BLaER1 (cell line): ENCODE measurements at regions not wholly inside any gene's neighbourhood (a gene's known extent, or its start where the extent isn't known, plus 50 kb on each side); places are given as distances from the start of the nearest gene placed in this dataset.

Experiments used
- H3K27ac ChIP-seq: shearing (Covaris generic); formaldehyde crosslinking; 2 replicates; pipeline ENCODE4 v1.8.1; 2022
- H3K27me3 ChIP-seq: shearing (Covaris generic); formaldehyde crosslinking; 2 replicates; pipeline ENCODE4 v1.8.1; 2022
- H3K36me3 ChIP-seq: shearing (Covaris generic); formaldehyde crosslinking; 2 replicates; pipeline ENCODE4 v1.8.1; 2022
- H3K4me1 ChIP-seq: shearing (Covaris generic); formaldehyde crosslinking; 2 replicates; pipeline ENCODE4 v1.8.1; 2022
- H3K4me2 ChIP-seq: shearing (Covaris generic); formaldehyde crosslinking; 2 replicates; pipeline ENCODE4 v1.8.1; 2022
- H3K4me3 ChIP-seq: shearing (Covaris generic); formaldehyde crosslinking; 2 replicates; pipeline ENCODE4 v1.8.1; 2022
- H3K9ac ChIP-seq: shearing (Covaris generic); formaldehyde crosslinking; 2 replicates; pipeline ENCODE4 v1.8.1; 2022
- H3K9me3 ChIP-seq: shearing (Covaris generic); formaldehyde crosslinking; 2 replicates; pipeline ENCODE4 v1.8.1; 2022
- H4K20me1 ChIP-seq: shearing (Covaris generic); formaldehyde crosslinking; 2 replicates; pipeline ENCODE4 v1.8.1; 2022
- Cebpa-rat ChIP-seq: shearing (Covaris generic); IDR thresholded peaks from 2 replicates; pipeline ENCODE4 v1.8.1; 2022

DNA sequence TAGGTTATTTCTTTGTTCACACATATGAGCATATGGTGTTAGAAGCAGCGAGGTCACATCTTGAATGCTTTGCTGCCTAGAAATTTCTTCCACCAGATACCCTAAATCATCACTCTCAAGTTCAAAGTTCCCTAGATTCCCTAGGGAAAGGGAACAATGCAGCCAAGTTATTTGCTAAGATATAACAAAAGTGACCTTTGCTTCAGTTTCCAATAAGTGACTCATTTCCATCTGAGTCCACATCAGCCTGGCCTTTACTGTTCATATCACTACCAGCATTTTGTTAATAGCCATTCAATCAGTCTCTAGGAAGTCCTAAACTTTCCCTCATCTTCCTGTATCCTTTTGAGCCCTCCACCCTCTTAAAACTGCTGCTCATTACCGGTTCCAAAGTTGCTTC lies 1502.5 kb downstream of the KCNT2 start:
- no peaks in the 10 kb centered on the region for H3K36me3 ChIP-seq
- H3K4me2 ChIP-seq = no peak overlapping the region
- no peaks in the 10 kb centered on the region for H3K9me3 ChIP-seq
- no peak for TF ChIP-seq Cebpa-rat
- no peak overlapping the region for H3K4me3 ChIP-seq
- no peak overlapping the region for H3K27ac ChIP-seq
- no peaks in the 10 kb centered on the region for H3K27me3 ChIP-seq
- H3K9ac ChIP-seq = no peak overlapping the region
- no peaks in the 10 kb centered on the region for H4K20me1 ChIP-seq
- no peaks in the 10 kb centered on the region for H3K4me1 ChIP-seq

DNA sequence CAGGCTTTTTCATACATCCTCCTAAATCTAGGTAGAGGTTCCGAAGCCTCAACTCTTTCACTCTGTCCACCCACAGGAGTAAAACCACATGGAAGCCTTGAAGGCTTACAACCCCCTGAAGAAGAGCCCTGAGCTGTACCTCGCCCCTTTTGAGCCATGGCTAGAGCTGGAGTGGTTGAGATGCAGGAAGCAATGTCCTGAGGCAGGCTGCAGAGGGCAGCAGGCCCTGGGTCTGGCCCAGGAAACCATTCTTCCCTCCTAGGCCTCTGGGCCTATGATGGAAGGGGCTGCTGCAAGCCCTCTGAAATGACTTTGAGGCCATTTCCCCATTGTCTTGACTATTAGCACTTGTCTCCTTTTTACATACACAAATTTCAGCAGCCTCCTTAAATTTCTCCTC lies 1503.0 kb downstream of the KCNT2 start:
- Histone ChIP-seq H4K20me1 (no peaks in the 10 kb centered on the region), H3K4me2 (no peak overlapping the region), H3K4me1 (no peaks in the 10 kb centered on the region), H3K27ac (no peak overlapping the region), H3K9me3 (no peaks in the 10 kb centered on the region), H3K4me3 (no peak overlapping the region), H3K9ac (no peak overlapping the region), H3K27me3 (no peaks in the 10 kb centered on the region), H3K36me3 (no peaks in the 10 kb centered on the region)
- no peak for TF ChIP-seq Cebpa-rat

DNA sequence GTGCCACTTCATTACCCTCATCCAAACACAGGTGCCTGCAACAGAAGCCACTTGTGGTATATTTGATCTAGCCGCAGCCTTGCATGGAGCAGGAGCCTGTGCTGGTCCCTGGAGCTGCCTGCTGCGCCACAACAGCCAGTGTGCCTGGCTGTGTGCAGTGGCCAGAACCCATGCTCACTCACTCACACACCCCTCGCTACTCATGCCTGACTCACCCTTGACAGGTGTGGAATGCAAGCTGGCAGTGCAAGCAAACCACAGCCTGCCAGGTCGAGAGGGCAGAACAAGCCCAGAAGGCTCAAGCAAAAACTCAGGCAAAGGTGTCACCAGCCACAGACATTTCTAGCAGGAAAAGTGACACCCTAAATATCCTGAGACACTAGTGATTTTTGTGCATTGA lies 1510.9 kb downstream of the KCNT2 start:
- H3K4me3 ChIP-seq = no peak overlapping the region
- H3K9me3 ChIP-seq = no peaks in the 10 kb centered on the region
- no peak overlapping the region for H3K4me2 ChIP-seq
- no peaks in the 10 kb centered on the region for H3K27me3 ChIP-seq
- no peak overlapping the region for H3K9ac ChIP-seq
- no peaks in the 10 kb centered on the region for H3K4me1 ChIP-seq
- no peak overlapping the region for H3K27ac ChIP-seq
- no peaks in the 10 kb centered on the region for H3K36me3 ChIP-seq
- TF ChIP-seq Cebpa-rat = no peak
- H4K20me1 ChIP-seq = no peaks in the 10 kb centered on the region

DNA sequence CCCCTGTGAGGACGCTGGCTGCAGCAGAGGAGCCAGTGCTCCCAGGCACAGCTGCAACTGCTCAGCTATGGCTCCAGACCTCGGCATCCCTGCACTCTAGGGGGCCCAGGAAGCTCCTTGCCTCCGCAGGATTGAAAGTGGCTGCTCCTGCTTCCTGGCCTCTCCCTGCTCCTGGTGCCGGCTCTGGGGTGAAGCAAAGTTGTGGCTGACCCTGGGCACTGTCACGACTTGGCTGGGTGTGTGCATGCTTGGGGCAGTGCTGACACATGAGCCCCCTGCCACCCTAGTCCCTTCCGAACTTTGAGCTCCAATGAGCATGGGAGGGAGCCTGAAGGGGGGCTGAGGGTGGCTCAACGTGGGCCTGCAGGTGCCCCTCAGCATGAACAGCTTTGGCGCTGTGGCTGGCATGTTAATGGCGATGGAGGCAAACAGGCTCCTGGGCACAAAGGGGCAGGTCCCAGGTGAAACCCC lies 1512.2 kb downstream of the KCNT2 start:
- Histone ChIP-seq H3K4me2 (no peak overlapping the region), H4K20me1 (no peaks in the 10 kb centered on the region), H3K4me1 (no peaks in the 10 kb centered on the region), H3K9me3 (no peaks in the 10 kb centered on the region), H3K36me3 (no peaks in the 10 kb centered on the region), H3K27ac (no peak overlapping the region), H3K27me3 (no peaks in the 10 kb centered on the region), H3K4me3 (no peak overlapping the region), H3K9ac (no peak overlapping the region)
- TF ChIP-seq Cebpa-rat = no peak

DNA sequence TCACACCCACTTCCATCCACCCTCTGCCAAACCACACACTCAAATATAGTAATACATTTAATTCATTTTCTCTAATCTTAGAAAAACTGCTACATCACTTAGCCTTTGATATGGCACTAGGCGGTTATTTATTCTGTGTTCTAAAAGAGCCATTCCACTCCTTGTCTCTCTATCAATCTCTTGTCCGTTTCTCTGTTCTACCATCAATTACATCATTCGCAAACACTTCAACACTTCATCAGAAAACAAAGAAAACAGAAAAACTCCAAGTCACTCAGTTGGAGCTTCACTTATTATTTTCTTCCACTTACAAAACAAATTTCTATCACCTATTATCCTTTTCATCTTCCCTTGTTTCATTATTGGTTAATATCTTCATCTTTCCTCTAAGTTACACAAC lies 1523.0 kb downstream of the KCNT2 start:
- Histone ChIP-seq H3K36me3 (no peaks in the 10 kb centered on the region), H3K9ac (no peak overlapping the region), H3K27me3 (no peaks in the 10 kb centered on the region), H3K9me3 (no peaks in the 10 kb centered on the region), H3K4me2 (no peak overlapping the region), H3K27ac (no peak overlapping the region), H3K4me3 (no peak overlapping the region), H3K4me1 (no peaks in the 10 kb centered on the region), H4K20me1 (no peaks in the 10 kb centered on the region)
- no peak for TF ChIP-seq Cebpa-rat

DNA sequence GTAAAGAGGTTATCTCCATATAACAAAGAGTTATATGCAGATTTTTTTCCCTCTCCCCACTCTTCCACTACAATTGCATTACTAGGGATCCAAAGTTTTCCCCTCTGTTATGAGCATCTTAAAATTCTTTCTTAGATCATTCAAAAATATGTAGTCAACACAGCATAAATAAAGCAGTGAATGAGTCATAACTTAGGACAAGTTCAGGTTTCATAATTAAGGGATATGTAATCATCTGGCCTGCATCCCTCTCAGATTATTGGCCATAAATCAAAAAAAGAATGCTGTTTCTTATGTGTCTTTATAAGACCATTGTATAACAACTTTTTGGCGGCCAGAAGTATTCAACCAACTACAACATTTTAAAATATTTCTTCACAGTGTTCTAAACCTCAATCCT lies 1526.1 kb downstream of the KCNT2 start:
- no peaks in the 10 kb centered on the region for H3K4me1 ChIP-seq
- H3K27ac ChIP-seq = no peak overlapping the region
- no peak overlapping the region for H3K4me3 ChIP-seq
- no peak overlapping the region for H3K9ac ChIP-seq
- H3K27me3 ChIP-seq = no peaks in the 10 kb centered on the region
- H3K4me2 ChIP-seq = no peak overlapping the region
- no peaks in the 10 kb centered on the region for H4K20me1 ChIP-seq
- no peaks in the 10 kb centered on the region for H3K36me3 ChIP-seq
- H3K9me3 ChIP-seq = no peaks in the 10 kb centered on the region
- TF ChIP-seq Cebpa-rat = no peak

DNA sequence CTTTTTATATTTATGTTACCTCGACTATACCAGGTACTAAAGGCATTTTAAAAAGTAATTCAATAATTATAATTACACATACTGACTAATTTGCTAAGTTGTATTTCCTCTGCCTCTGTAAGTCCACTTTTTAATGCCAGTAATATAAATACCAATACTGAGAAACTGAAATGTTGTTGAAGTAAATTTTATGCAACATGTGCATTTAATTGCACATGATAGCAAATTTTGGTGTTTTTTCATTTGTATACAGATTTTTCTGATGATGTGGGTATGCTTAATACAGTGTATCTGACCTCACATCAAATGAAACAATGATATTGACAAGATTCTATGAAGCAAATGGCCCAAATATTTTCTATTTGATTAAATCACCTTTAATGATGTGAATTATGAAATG lies 1531.6 kb downstream of the KCNT2 start:
- no peaks in the 10 kb centered on the region for H3K4me1 ChIP-seq
- H3K27me3 ChIP-seq = no peaks in the 10 kb centered on the region
- TF ChIP-seq Cebpa-rat = no peak
- H3K36me3 ChIP-seq = no peaks in the 10 kb centered on the region
- no peak overlapping the region for H3K9ac ChIP-seq
- no peak overlapping the region for H3K4me3 ChIP-seq
- no peak overlapping the region for H3K4me2 ChIP-seq
- H3K27ac ChIP-seq = no peak overlapping the region
- H4K20me1 ChIP-seq = no peaks in the 10 kb centered on the region
- no peaks in the 10 kb centered on the region for H3K9me3 ChIP-seq

DNA sequence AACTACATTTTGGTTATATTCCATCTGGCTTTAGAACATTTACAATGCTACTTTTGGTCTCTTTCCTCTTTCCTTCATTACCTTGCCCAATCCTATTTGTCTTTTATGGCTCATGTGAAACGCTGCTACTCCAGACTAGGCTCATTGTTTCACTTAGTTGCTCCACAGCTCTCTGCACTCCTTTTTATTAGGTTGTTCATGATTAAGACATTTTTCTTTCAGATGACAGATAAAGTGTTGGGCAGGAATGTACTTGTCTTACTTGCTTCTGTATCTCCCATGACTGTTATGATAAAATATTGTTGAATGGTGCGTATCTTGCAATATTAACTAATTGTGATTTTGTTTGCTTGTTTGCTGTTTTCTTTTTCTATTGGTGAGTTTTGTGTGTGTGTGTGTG lies 1532.3 kb downstream of the KCNT2 start:
- Histone ChIP-seq H3K4me1 (no peaks in the 10 kb centered on the region), H3K4me3 (no peak overlapping the region), H3K27ac (no peak overlapping the region), H3K9me3 (no peaks in the 10 kb centered on the region), H3K27me3 (no peaks in the 10 kb centered on the region), H4K20me1 (no peaks in the 10 kb centered on the region), H3K9ac (no peak overlapping the region), H3K36me3 (no peaks in the 10 kb centered on the region), H3K4me2 (no peak overlapping the region)
- TF ChIP-seq Cebpa-rat = no peak

DNA sequence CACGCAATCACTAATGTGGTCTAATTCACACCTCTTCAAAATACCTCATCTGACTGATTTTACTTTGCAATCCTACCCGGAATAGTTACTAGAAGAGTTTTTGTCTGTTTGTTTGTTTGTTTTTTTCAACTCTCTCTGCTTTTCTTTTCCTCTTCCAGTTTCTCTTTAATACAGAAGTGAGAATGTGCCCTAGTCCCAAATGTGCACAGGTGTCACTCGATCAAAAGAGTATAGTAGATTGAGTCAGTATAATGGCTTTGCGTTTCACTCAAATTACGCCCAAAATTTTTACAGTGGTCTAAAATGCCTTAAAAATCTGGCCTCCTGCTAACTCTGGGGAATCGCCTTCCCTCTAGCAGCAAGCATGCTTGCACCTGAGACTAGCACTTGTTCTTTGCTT lies 1536.8 kb downstream of the KCNT2 start:
- Histone ChIP-seq H3K9me3 (no peaks in the 10 kb centered on the region), H4K20me1 (no peaks in the 10 kb centered on the region), H3K4me3 (no peak overlapping the region), H3K4me2 (no peak overlapping the region), H3K9ac (no peak overlapping the region), H3K36me3 (no peaks in the 10 kb centered on the region), H3K27ac (no peak overlapping the region), H3K27me3 (no peaks in the 10 kb centered on the region), H3K4me1 (no peaks in the 10 kb centered on the region)
- TF ChIP-seq Cebpa-rat = no peak

DNA sequence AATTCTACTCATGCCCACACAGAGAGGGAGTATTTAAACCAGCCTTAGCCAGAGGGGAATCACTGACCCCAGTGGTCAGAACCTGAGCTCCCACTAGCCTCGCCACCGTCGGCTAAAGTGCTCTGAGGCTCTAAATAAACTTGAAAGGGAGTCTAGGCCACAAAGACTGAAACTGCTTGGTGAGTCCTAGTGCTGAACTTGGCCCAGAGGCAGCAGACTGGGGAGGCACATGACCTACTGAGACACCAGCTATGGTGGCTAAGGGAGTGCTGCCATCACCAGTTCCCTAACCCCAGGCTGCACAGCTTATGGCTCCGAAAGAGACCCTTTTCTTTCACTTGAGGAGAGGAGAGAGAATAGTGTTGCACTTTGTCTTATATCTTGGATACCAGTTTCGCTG lies 1542.8 kb downstream of the KCNT2 start:
- no peak for TF ChIP-seq Cebpa-rat
- no peak overlapping the region for H3K4me2 ChIP-seq
- H3K27me3 ChIP-seq = no peaks in the 10 kb centered on the region
- no peak overlapping the region for H3K4me3 ChIP-seq
- no peak overlapping the region for H3K9ac ChIP-seq
- no peaks in the 10 kb centered on the region for H3K9me3 ChIP-seq
- H3K36me3 ChIP-seq = no peaks in the 10 kb centered on the region
- H3K4me1 ChIP-seq = no peaks in the 10 kb centered on the region
- H4K20me1 ChIP-seq = no peaks in the 10 kb centered on the region
- H3K27ac ChIP-seq = no peak overlapping the region

DNA sequence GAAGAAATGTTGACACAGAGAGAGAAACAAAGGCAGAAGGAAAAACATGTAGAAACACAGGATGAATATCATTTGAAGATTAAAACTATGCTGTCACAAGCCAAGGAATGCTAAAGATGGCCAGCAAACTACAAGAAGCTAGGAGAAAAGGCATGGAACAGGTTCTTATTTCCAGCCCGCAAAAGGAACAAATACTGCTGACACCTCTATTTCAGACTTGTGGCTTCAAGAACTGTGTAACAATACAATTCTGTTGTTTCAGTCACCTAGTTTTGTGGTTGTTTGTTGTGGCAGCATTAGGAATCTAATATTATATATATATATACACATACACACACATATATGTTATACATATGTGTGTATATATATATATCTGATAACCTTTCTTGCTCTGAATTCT lies 1543.9 kb downstream of the KCNT2 start:
- H3K36me3 ChIP-seq = no peaks in the 10 kb centered on the region
- H3K4me2 ChIP-seq = no peak overlapping the region
- no peak overlapping the region for H3K4me3 ChIP-seq
- no peaks in the 10 kb centered on the region for H3K9me3 ChIP-seq
- no peaks in the 10 kb centered on the region for H3K4me1 ChIP-seq
- H3K9ac ChIP-seq = no peak overlapping the region
- no peak for TF ChIP-seq Cebpa-rat
- no peaks in the 10 kb centered on the region for H4K20me1 ChIP-seq
- no peaks in the 10 kb centered on the region for H3K27me3 ChIP-seq
- no peak overlapping the region for H3K27ac ChIP-seq
